ENCODE measurements at regions not wholly inside any gene's neighbourhood (a gene's known extent, or its start where the extent isn't known, plus 50 kb on each side); places are given as distances from the start of the nearest gene placed in this dataset.

DNA sequence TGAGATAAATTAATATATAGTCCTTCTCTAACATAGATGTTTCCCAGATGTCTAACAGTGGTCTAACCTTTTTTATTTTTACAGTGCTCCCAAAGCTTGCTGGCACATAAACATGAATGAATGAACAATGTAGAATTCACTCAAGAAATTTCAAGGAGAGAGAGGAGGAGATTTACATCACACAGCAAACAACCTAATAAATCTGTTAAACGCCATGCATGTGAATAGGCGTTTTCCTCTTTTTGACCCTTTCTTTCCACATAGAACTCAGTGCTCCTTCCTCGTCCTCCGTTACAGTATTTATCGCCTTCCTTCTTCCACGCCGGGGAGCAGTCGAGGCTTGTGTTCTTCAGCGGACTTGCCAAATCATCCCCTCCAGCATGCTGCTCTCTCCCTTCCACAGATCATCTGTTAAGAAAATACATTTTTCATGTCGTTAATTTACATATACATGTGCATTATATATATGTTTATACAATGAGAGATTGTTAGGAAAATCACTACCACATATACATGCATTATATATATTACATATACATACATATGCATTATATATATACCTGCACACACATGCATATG is 93.0 kb downstream of the SLC35B3 start (continued):
- TF ChIP-seq, protein P1, sequence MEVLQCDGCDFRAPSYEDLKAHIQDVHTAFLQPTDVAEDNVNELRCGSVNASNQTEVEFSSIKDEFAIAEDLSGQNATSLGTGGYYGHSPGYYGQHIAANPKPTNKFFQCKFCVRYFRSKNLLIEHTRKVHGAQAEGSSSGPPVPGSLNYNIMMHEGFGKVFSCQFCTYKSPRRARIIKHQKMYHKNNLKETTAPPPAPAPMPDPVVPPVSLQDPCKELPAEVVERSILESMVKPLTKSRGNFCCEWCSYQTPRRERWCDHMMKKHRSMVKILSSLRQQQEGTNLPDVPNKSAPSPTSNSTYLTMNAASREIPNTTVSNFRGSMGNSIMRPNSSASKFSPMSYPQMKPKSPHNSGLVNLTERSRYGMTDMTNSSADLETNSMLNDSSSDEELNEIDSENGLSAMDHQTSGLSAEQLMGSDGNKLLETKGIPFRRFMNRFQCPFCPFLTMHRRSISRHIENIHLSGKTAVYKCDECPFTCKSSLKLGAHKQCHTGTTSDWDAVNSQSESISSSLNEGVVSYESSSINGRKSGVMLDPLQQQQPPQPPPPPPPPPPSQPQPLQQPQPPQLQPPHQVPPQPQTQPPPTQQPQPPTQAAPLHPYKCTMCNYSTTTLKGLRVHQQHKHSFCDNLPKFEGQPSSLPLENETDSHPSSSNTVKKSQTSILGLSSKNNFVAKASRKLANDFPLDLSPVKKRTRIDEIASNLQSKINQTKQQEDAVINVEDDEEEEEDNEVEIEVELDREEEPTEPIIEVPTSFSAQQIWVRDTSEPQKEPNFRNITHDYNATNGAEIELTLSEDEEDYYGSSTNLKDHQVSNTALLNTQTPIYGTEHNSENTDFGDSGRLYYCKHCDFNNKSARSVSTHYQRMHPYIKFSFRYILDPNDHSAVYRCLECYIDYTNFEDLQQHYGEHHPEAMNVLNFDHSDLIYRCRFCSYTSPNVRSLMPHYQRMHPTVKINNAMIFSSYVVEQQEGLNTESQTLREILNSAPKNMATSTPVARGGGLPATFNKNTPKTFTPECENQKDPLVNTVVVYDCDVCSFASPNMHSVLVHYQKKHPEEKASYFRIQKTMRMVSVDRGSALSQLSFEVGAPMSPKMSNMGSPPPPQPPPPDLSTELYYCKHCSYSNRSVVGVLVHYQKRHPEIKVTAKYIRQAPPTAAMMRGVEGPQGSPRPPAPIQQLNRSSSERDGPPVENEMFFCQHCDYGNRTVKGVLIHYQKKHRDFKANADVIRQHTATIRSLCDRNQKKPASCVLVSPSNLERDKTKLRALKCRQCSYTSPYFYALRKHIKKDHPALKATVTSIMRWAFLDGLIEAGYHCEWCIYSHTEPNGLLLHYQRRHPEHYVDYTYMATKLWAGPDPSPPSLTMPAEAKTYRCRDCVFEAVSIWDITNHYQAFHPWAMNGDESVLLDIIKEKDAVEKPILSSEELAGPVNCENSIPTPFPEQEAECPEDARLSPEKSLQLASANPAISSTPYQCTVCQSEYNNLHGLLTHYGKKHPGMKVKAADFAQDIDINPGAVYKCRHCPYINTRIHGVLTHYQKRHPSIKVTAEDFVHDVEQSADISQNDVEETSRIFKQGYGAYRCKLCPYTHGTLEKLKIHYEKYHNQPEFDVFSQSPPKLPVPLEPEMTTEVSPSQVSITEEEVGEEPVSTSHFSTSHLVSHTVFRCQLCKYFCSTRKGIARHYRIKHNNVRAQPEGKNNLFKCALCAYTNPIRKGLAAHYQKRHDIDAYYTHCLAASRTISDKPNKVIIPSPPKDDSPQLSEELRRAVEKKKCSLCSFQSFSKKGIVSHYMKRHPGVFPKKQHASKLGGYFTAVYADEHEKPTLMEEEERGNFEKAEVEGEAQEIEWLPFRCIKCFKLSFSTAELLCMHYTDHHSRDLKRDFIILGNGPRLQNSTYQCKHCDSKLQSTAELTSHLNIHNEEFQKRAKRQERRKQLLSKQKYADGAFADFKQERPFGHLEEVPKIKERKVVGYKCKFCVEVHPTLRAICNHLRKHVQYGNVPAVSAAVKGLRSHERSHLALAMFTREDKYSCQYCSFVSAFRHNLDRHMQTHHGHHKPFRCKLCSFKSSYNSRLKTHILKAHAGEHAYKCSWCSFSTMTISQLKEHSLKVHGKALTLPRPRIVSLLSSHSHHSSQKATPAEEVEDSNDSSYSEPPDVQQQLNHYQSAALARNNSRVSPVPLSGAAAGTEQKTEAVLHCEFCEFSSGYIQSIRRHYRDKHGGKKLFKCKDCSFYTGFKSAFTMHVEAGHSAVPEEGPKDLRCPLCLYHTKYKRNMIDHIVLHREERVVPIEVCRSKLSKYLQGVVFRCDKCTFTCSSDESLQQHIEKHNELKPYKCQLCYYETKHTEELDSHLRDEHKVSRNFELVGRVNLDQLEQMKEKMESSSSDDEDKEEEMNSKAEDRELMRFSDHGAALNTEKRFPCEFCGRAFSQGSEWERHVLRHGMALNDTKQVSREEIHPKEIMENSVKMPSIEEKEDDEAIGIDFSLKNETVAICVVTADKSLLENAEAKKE (CRISPR knock-in tag; IDR thresholded peaks at IDR 0.05), result no peak
- TF ChIP-seq, protein P2, sequence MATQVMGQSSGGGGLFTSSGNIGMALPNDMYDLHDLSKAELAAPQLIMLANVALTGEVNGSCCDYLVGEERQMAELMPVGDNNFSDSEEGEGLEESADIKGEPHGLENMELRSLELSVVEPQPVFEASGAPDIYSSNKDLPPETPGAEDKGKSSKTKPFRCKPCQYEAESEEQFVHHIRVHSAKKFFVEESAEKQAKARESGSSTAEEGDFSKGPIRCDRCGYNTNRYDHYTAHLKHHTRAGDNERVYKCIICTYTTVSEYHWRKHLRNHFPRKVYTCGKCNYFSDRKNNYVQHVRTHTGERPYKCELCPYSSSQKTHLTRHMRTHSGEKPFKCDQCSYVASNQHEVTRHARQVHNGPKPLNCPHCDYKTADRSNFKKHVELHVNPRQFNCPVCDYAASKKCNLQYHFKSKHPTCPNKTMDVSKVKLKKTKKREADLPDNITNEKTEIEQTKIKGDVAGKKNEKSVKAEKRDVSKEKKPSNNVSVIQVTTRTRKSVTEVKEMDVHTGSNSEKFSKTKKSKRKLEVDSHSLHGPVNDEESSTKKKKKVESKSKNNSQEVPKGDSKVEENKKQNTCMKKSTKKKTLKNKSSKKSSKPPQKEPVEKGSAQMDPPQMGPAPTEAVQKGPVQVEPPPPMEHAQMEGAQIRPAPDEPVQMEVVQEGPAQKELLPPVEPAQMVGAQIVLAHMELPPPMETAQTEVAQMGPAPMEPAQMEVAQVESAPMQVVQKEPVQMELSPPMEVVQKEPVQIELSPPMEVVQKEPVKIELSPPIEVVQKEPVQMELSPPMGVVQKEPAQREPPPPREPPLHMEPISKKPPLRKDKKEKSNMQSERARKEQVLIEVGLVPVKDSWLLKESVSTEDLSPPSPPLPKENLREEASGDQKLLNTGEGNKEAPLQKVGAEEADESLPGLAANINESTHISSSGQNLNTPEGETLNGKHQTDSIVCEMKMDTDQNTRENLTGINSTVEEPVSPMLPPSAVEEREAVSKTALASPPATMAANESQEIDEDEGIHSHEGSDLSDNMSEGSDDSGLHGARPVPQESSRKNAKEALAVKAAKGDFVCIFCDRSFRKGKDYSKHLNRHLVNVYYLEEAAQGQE (IDR thresholded peaks at IDR 0.05; ENCODE audit: unreplicated experiment), result no peak

DNA sequence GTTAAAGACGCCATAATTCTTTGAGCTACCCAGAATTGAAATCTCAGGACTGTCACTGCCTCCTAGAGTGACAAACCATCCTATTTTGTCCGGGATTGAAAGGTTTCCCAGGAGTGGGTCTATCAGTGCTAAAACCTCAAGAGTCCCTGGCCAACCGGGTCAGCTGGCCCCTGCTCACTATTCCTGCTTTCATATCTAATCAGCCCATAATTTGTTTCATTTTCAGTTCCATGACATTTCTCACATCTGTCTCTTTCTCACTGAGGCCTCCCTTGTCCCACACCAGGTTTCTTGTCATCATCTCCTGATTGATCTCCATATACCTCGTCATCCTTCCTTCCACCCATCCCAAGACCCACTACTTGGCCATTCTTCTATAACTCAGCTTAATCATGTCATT is 98.2 kb downstream of the SLC35B3 start:
- H3K27me3 Mint-ChIP-seq (ENCODE audit: insufficient read depth, low read depth, poor library complexity), result no peaks in the 10 kb centered on the region
- no peak overlapping the region for H2AFZ ChIP-seq
- H3K4me1 Mint-ChIP-seq, result peaks cover 9% of the 10 kb centered on the region; the same call in 2 of the 3 replicates
- no peaks in the 10 kb centered on the region for H3K36me3 Mint-ChIP-seq (ENCODE audit: low read depth)
- H3K4me3 Mint-ChIP-seq, result no peak overlapping the region
- no peaks in the 10 kb centered on the region for H4K20me1 ChIP-seq (replicated peaks; ENCODE audit: insufficient read depth)
- no peaks in the 10 kb centered on the region for H3K79me2 ChIP-seq (replicated peaks; ENCODE audit: insufficient read depth)
- H3K27me3 ChIP-seq (ENCODE audit: insufficient read depth), result no peaks in the 10 kb centered on the region
- no peaks in the 10 kb centered on the region for H3K36me3 ChIP-seq (ENCODE audit: insufficient read depth)
- H3K4me1 ChIP-seq (ENCODE audit: insufficient read depth), result peaks cover 8% of the 10 kb centered on the region; the same call in 1 of the 2 replicates
- H3K9me3 Mint-ChIP-seq, result no peaks in the 10 kb centered on the region
- H3F3A ChIP-seq (replicated peaks; ENCODE audit: low read depth), result no peaks in the 10 kb centered on the region
- H3K4me2 ChIP-seq, result no peak overlapping the region
- no peak overlapping the region for H3K27ac ChIP-seq (ENCODE audit: low read depth)
- H3K27ac Mint-ChIP-seq, result no peak overlapping the region
- no peaks in the 10 kb centered on the region for H3K9me2 ChIP-seq (ENCODE audit: insufficient read depth)
- TF ChIP-seq POLR2AphosphoS5 (IDR thresholded peaks at IDR 0.05; ENCODE audit: low read depth), result no peak
- TF ChIP-seq, protein P2 (IDR thresholded peaks at IDR 0.05; ENCODE audit: unreplicated experiment), result no peak
- TF ChIP-seq ZNF331 (CRISPR knock-in tag; IDR thresholded peaks at IDR 0.05; ENCODE audit: low read depth), result no peak
- no peak for TF ChIP-seq CREB1 (CRISPR knock-in tag; IDR thresholded peaks at IDR 0.05; ENCODE audit: low read depth)
- TF ChIP-seq JUNB (IDR thresholded peaks at IDR 0.05; ENCODE audit: unreplicated experiment), result no peak
- TF ChIP-seq EZH2phosphoT487 (IDR thresholded peaks at IDR 0.05; ENCODE audit: unreplicated experiment), result no peak
- no peak overlapping the region for H3K4me3 ChIP-seq
- DNase-seq (ENCODE audit: low spot score), result no peak
- no peak for ATAC-seq

All from GM23338 (cell line).